ENCODE measurements at regions not wholly inside any gene's neighbourhood (a gene's known extent, or its start where the extent isn't known, plus 50 kb on each side); places are given as distances from the start of the nearest gene placed in this dataset.

- Mint-ChIP-seq H3K4me3 (no peak overlapping the region), H3K27me3 (peaks cover 2% of the 10 kb centered on the region), H3K27ac (no peak overlapping the region), H3K4me1 (peaks cover 10% of the 10 kb centered on the region), H3K36me3 (ENCODE audit: low read depth) (no peaks in the 10 kb centered on the region), H3K9me3 (no peaks in the 10 kb centered on the region)
- ATAC-seq: no peak
- DNase-seq: no peak
Observed at GRCh38 chr1:224486801-224487583, 52.4 kb upstream of the WDR26 start.

DNA sequence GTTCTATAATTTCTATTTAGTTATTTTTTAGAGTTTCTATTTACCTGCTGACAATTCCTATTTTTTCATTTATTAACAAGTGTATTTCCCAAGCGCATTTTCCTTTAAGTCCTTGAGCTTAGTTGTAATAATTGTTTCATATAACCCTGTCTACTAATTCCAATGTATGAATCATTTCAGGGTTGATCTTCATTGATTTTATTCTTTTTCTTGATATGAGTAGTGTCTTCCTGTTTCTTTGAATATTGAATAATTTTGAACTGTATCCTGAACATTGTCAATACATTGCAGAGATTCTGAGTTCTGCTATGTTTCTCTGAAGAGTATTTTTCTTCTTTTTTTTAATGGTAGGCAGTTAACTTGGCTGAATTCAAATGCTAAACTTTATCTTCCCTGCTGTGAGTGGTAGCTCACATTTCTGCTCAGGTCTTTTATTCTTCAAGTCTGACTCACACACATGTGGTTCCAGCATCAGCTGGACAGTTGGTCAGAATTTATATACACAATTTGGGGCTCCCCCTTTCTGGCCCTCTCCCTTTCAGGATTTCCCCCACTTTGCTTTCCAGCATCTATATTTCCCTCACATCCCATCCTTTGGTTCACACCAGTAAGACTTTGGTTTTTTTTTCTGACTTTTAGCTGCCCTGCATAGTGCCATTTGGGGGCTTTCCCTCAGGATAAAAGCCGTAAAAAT is 54.4 kb upstream of the WDR26 start:
- no peaks in the 10 kb centered on the region for H3K9me3 Mint-ChIP-seq
- H3K27ac Mint-ChIP-seq: peak overlapping the region; percentile 1
- DNase-seq: no peak
- H3K4me3 Mint-ChIP-seq: no peak overlapping the region
- peaks cover 10% of the 10 kb centered on the region for H3K4me1 Mint-ChIP-seq
- H3K36me3 Mint-ChIP-seq (ENCODE audit: low read depth): no peaks in the 10 kb centered on the region
- H3K27me3 Mint-ChIP-seq: peaks cover 2% of the 10 kb centered on the region
- peak; percentile 80 for ATAC-seq

GRCh38 chr1:224489534-224490365 is 55.2 kb upstream of the WDR26 start:
- H3K27me3 Mint-ChIP-seq: no peaks in the 10 kb centered on the region
- H3K4me3 Mint-ChIP-seq: no peak overlapping the region
- H3K9me3 Mint-ChIP-seq: no peaks in the 10 kb centered on the region
- no peaks in the 10 kb centered on the region for H3K36me3 Mint-ChIP-seq (ENCODE audit: low read depth)
- ATAC-seq (no peak), DNase-seq (no peak)
- H3K4me1 Mint-ChIP-seq: peaks cover 10% of the 10 kb centered on the region
- no peak overlapping the region for H3K27ac Mint-ChIP-seq

GRCh38 chr1:224490549-224491537 is 56.2 kb upstream of the WDR26 start:
- Mint-ChIP-seq H3K4me3 (no peak overlapping the region), H3K27me3 (no peaks in the 10 kb centered on the region), H3K27ac (no peak overlapping the region), H3K36me3 (ENCODE audit: low read depth) (no peaks in the 10 kb centered on the region), H3K4me1 (peaks cover 10% of the 10 kb centered on the region), H3K9me3 (no peaks in the 10 kb centered on the region)
- ATAC-seq (no peak), DNase-seq (no peak)

- ATAC-seq (no peak), DNase-seq (no peak)
- H3K4me3 Mint-ChIP-seq: no peak overlapping the region
- H3K36me3 Mint-ChIP-seq (ENCODE audit: low read depth): peaks cover 5% of the 10 kb centered on the region
- no peaks in the 10 kb centered on the region for H3K27me3 Mint-ChIP-seq
- peaks cover 5% of the 10 kb centered on the region for H3K9me3 Mint-ChIP-seq
- H3K4me1 Mint-ChIP-seq: peaks cover 14% of the 10 kb centered on the region
- no peak overlapping the region for H3K27ac Mint-ChIP-seq
Observed at GRCh38 chr1:224492015-224492414, 57.4 kb upstream of the WDR26 start.

- no peak for ATAC-seq
- DNase-seq: no peak
- Mint-ChIP-seq H3K36me3 (ENCODE audit: low read depth) (peaks cover 5% of the 10 kb centered on the region), H3K4me3 (no peak overlapping the region), H3K4me1 (peaks cover 20% of the 10 kb centered on the region), H3K27me3 (no peaks in the 10 kb centered on the region), H3K9me3 (peaks cover 6% of the 10 kb centered on the region), H3K27ac (no peak overlapping the region)
Observed at GRCh38 chr1:224492632-224493031, 58.0 kb upstream of the WDR26 start.

GRCh38 chr1:224493269-224493668 is 58.7 kb upstream of the WDR26 start:
- Mint-ChIP-seq H3K4me1 (peaks cover 26% of the 10 kb centered on the region), H3K4me3 (no peak overlapping the region), H3K36me3 (ENCODE audit: low read depth) (peaks cover 5% of the 10 kb centered on the region), H3K27me3 (no peaks in the 10 kb centered on the region), H3K27ac (no peak overlapping the region), H3K9me3 (peaks cover 6% of the 10 kb centered on the region)
- ATAC-seq (no peak), DNase-seq (no peak)

- peaks cover 29% of the 10 kb centered on the region for H3K4me1 Mint-ChIP-seq
- no peak for ATAC-seq
- no peak overlapping the region for H3K27ac Mint-ChIP-seq
Observed at GRCh38 chr1:224494343-224494742, 59.7 kb upstream of the WDR26 start.

GRCh38 chr1:224495866-224496265 is 61.3 kb upstream of the WDR26 start:
- Mint-ChIP-seq H3K4me1 (peaks cover 28% of the 10 kb centered on the region), H3K27ac (no peak overlapping the region), H3K4me3 (no peak overlapping the region), H3K9me3 (peaks cover 6% of the 10 kb centered on the region), H3K27me3 (no peaks in the 10 kb centered on the region), H3K36me3 (ENCODE audit: low read depth) (peaks cover 5% of the 10 kb centered on the region)
- no peak for ATAC-seq
- no peak for DNase-seq

More at GRCh38 chr1:224494343-224494742, 59.7 kb upstream of the WDR26 start:
- Mint-ChIP-seq H3K4me3 (no peak overlapping the region), H3K36me3 (ENCODE audit: low read depth) (peaks cover 5% of the 10 kb centered on the region), H3K9me3 (peaks cover 6% of the 10 kb centered on the region), H3K27me3 (no peaks in the 10 kb centered on the region)
- no peak for DNase-seq

- Mint-ChIP-seq H3K27ac (peak overlapping the region; percentile 94), H3K27me3 (no peaks in the 10 kb centered on the region), H3K4me1 (peaks cover 30% of the 10 kb centered on the region), H3K4me3 (no peak overlapping the region), H3K9me3 (peaks cover 6% of the 10 kb centered on the region), H3K36me3 (ENCODE audit: low read depth) (peaks cover 5% of the 10 kb centered on the region)
- no peak for ATAC-seq
- DNase-seq: no peak
Observed at GRCh38 chr1:224496826-224497225, 62.2 kb upstream of the WDR26 start.

DNA sequence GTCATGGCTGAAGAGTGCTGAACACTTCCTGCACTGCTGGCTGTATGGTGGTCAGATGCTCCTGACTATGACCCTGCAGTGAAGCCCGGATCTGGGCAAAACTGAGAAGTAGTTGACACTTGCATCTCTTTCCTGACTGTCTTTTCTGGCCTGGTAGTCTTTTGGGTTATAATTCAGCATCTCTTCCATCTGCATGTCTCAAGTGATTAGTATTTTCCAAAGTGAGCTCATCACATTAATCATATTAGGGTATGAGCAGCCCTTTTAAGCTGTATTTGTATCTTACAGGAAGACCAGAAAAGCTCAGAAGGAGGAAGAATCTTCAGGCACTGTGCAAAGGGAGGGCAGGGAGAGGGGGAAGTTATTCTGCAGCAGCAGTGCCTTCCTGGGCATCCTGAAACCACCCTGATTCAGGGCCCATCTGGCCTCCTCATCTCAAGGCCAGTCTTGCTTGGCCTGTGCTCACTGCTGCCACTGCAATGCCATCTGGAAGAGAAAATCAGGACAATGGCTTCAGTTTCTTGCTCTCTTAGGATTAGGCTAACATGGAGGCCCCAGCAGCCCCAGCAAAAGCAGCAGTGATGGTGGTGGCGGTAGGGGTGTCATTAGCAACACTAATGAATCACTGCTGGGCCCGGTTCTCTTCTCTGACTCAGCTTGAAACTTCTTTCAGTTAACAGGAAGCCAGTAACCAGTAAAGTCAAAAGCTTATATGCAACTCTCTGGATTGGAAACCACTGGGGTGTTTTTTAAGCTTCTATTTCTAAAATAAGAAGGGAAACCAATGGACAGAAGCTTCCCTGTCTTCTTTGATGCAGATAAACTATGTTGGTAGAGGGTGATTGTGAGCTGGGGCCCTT is 63.3 kb upstream of the WDR26 start:
- H3K4me3 Mint-ChIP-seq: peak overlapping the region; percentile 65
- DNase-seq (peak; percentile 69), ATAC-seq (peak; percentile 98)
- peaks cover 35% of the 10 kb centered on the region for H3K4me1 Mint-ChIP-seq
- peaks cover 5% of the 10 kb centered on the region for H3K36me3 Mint-ChIP-seq (ENCODE audit: low read depth)
- H3K27me3 Mint-ChIP-seq: no peaks in the 10 kb centered on the region
- H3K27ac Mint-ChIP-seq: peak overlapping the region; percentile 94
- H3K9me3 Mint-ChIP-seq: peaks cover 6% of the 10 kb centered on the region

DNA sequence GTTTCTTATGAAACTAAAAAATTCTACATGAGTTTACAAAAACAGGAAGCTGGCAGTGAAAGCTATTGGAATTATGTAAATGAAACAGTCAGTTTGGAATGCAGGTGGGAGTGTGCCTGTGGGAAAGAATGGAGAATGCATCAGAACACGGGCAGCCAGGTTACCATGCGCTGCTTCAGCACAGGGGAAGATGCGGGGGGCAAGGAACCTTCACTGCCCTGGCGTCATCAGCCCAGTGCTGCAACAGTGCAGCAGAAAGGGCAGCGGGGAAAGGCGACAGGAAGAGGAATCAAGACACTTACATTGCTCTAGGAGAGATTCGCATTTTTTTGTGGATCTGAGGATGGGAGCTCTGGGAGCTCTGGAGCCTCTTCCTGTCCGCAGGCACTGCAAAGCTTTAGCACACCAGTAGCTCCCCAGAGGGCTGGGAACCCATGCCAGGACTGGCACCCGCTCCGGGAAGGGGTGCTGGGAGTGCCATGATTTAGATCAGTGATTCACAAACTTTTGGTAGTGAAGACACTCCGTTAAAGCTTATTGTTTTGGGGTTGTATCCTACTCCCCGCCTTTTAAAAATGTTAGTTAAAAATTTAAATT is 64.1 kb upstream of the WDR26 start:
- peak overlapping the region; percentile 65 for H3K4me3 Mint-ChIP-seq
- H3K27me3 Mint-ChIP-seq: no peaks in the 10 kb centered on the region
- H3K4me1 Mint-ChIP-seq: peaks cover 41% of the 10 kb centered on the region
- DNase-seq: peak; percentile 23
- ATAC-seq: no peak
- peaks cover 5% of the 10 kb centered on the region for H3K36me3 Mint-ChIP-seq (ENCODE audit: low read depth)
- peak overlapping the region; percentile 94 for H3K27ac Mint-ChIP-seq
- peaks cover 6% of the 10 kb centered on the region for H3K9me3 Mint-ChIP-seq

DNA sequence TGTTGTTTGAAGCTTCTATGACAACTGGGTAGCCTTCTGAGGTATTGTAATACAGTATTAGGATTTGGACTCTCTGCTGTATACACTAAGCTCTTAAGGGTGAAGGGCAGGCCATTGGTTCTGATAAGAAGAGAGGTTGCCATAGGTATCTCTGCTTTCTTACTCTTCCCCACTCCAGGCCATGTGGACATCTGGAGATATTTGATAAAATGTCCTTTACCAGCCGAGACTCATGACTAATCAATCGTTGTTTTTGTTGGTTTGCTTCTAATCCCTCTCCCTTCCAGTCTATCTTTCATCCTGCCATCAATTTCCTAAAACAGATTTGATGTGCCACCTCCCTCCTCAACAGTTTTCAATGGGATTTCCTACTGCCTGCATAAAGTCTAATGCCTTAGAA is 64.6 kb upstream of the WDR26 start:
- H3K27ac Mint-ChIP-seq: no peak overlapping the region
- H3K4me3 Mint-ChIP-seq: no peak overlapping the region
- ATAC-seq: no peak
- no peak for DNase-seq
- peaks cover 1% of the 10 kb centered on the region for H3K27me3 Mint-ChIP-seq
- H3K4me1 Mint-ChIP-seq: peaks cover 43% of the 10 kb centered on the region
- peaks cover 5% of the 10 kb centered on the region for H3K36me3 Mint-ChIP-seq (ENCODE audit: low read depth)
- peaks cover 6% of the 10 kb centered on the region for H3K9me3 Mint-ChIP-seq
